ENCODE measurements at regions not wholly inside any gene's neighbourhood (a gene's known extent, or its start where the extent isn't known, plus 50 kb on each side); places are given as distances from the start of the nearest gene placed in this dataset.

GRCh38 chr20:51217347-51218045, 194.6 kb upstream of the KCNG1 start:
- no peak for DNase-seq (ENCODE audit: low spot score)

DNA sequence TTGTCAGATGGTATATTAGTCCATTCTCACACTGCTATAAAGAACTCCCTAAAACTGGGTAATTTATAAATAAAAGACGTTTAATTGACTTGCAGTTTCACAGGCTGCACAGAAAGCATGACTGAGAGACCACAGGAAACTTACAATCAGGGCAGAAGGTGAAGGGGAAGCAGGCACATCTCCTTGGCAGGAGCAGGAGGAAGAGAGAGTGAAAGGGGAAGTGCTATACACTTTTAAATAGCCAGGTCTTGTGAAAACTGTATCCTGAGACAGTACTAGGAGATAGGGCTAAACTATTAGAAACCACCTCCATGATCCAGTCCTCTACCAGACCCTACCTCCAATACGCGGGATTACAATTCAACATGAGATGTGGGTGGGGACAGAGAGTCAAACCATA, 193.9 kb upstream of the KCNG1 start:
- DNase-seq (ENCODE audit: low spot score) = no peak

GRCh38 chr20:51212816-51213215, 189.9 kb upstream of the KCNG1 start:
- no peak for DNase-seq (ENCODE audit: low spot score)

DNA sequence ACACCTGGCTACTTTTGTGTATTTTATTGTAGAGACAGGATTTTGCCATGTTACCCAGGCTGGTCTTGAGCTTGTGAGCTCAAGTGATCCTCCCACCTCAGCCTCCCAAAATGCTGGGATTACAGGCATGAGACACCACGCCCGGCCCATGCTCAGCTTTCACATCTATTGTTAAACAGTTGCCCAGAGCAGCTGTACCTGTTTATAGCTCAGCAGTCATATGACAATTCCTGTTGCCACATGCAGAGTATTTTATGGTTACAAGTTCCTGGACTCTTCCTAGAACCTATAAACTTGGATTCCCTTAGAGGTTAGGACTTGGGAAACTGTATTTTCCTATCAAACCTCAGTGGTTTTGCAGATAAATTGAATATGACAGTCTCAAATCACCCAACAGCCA, 188.3 kb upstream of the KCNG1 start:
- DNase-seq (ENCODE audit: low spot score) = no peak

GRCh38 chr20:51210084-51210483, 187.2 kb upstream of the KCNG1 start:
- DNase-seq (ENCODE audit: low spot score) = no peak

GRCh38 chr20:51208162-51208561, 185.3 kb upstream of the KCNG1 start:
- no peak for DNase-seq (ENCODE audit: low spot score)

DNA sequence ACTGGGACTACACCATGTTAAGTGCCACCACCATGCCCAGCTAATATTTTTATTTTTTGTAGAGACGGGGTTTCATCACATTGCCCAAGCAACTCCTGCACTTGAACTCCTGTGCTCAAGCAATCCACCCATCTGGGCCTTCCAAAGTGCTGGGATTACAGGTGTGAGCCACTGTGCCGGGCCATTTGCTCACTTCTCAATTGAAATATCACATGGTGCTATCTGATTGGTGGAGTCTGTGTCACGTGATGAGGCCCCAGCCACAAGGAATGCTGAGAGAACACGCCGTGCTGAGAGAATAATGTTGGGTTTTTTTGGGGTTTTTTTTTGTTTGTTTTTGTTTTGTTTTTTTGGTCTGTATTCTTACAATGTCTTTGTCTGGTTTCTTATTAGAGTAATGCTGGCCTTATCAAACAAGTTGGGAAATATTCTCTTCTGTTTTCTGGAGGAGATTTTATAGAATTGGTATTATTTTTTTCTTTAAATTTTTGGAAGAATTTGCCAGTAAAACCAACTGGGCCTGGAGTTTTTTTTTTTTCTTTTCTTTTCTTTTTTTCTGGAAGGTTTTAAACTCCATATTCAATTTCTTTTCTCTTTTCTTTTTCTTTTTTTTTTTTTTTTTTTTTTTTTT, 183.2 kb upstream of the KCNG1 start:
- DNase-seq (ENCODE audit: low spot score) = no peak

- no peak for DNase-seq (ENCODE audit: low spot score)
These were observed 181.9 kb upstream of the KCNG1 start for GRCh38 chr20:51204794-51205193.

DNA sequence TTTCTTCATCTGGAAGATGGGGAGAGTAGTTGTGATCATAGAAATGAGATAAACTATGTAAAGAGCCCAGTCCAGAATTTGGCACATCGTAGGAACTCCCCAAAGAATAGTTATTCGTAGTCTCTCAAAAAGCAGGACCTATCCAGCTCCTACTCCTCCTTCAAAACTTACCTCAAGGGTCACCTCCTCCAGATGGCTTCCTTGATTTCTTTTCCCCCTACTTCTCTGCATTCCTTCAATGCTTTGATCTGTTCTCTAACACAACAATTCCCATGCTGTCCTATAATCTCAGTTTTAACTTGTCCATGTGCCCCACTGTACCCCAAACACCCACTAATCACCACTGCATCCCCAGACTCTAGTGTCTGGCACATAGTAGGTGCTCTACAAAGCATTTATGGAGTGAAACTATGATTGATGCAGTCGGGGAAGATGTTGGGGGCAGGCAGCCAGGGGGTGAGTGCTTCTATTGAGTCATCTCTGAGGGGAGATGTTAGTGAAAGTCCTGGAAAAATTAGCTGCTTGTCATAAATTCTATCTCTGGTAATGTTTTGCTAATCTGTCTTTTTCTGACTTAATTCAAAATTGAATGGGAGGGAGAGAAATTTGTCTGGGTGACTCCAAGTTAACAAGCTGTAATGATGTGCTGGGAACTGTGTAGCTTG, 181.3 kb upstream of the KCNG1 start:
- no peak for DNase-seq (ENCODE audit: low spot score)

GRCh38 chr20:51202304-51202703, 179.4 kb upstream of the KCNG1 start:
- no peak for DNase-seq (ENCODE audit: low spot score)

DNA sequence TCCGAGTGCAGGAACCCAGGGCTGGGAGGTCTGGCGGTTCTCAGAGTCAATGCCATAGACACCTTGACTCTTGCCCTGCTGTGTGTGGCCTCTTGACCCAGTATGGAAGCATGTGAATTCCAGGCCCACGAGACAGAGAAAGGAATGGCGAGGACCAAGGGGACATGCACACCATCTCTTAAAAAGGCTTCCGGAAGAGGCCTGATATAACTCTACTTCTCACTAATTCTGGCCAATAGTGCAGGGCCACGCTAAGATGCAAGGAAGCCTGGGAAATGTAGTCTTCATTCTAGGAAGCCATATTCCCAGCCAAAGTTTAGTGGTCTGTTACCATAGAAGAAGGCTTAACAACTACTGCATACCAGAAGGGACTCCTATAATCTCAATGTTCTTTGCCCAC, 177.0 kb upstream of the KCNG1 start:
- DNase-seq (ENCODE audit: low spot score) = no peak

- DNase-seq (ENCODE audit: low spot score) = no peak
These were observed 176.1 kb upstream of the KCNG1 start for GRCh38 chr20:51198876-51199523.

DNA sequence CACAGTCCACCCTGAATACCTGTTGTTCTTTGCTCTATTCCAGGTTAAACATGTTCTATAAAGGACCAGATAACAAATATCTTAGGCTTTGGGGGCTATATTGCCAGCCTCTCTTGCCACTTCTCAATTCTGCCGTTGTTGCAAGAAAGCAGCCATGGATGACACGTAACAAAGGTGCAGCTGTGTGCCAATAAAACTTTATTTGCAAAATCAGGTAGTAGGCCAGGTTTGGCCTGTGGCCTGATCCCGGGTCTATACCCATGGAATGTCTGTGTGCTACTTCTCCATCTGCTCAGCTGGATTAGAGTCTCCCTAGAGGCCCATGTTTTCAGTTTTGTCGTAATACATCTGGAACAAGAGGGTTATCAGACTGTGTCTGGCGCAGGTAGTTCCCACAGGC, 175.3 kb upstream of the KCNG1 start:
- DNase-seq (ENCODE audit: low spot score) = no peak

GRCh38 chr20:51196991-51197651, 174.2 kb upstream of the KCNG1 start:
- no peak for DNase-seq (ENCODE audit: low spot score)

DNA sequence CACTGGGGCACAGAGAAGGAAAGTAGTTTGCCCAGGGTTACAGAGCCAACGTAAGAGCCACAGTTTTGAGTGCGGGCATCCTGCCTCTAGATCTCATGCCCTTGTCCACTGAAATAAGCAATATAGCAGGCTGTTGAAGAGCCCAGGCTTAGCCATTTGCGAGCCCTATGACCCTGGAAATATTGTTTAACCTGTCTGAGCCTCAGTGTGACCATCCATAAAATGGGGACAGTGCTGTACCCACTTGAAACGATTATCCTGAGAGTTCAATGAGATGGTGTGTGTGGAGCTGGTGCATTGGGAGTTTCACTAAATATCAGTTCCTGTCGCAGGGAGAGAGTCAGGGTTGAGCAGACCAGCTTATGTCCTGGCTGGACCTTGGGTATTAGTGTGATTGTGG, 173.1 kb upstream of the KCNG1 start:
- DNase-seq (ENCODE audit: low spot score) = no peak

GRCh38 chr20:51195419-51195901, 172.6 kb upstream of the KCNG1 start:
- no peak for DNase-seq (ENCODE audit: low spot score)

DNA sequence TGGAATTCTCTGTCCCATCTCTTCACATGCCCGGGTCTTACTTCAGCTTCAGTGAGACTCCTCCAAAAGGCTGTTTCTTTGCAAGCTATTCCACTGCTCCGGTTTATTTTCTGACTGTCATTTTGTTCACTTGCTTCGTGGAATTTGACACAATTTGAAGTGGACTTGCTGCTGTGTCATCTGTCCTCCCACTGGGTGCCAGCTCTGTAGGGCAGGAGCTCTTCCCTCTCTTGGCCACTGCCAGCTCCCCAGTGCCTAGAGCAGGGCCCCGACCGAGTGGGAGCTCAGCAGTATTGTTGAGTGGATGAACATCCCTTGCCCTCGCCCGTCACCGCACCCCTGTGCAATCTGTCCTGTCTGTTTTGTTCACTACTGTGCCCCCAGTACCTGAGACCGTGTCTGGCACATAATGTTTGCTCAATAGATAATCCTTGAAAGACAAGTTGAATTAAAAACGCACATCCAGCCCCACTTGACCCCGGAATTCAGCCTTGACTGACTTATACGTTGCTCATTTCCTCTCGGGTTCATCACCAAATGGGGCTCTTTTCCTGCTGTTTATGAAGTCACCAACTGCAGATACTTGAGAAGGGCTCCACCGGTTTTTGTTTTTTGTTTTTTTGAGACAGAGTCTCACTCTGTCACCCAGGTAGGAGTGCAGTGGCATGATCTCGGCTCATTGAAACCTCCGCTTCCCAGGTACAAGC, 170.3 kb upstream of the KCNG1 start:
- no peak for DNase-seq (ENCODE audit: low spot score)

GRCh38 chr20:51190783-51191180, 167.9 kb upstream of the KCNG1 start:
- DNase-seq (ENCODE audit: low spot score) = peak; percentile 29

- DNase-seq (ENCODE audit: low spot score) = no peak
These were observed 167.2 kb upstream of the KCNG1 start for GRCh38 chr20:51189814-51190782.

DNA sequence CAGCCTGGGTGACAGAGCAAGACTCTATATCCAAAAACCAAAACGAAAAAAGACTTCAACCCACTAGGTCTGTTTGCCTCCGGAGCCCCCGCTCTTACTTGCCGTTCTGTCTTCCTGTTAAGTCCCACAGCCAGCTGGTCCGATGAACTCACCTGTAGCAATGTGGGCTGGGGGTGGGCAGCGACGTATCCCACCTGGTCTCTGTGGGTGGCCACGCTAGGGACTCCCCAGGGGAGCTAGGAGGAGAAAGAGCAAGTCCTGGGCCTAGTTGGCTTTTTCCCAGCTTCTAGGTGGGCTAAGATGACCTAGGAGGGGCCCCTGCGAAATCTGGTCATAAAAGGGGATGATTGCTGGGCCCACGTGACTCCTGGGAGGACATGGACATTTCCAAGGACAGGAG, 166.0 kb upstream of the KCNG1 start:
- DNase-seq (ENCODE audit: low spot score) = no peak
